DMS53 (cell line): ENCODE measurements at regions not wholly inside any gene's neighbourhood (a gene's known extent, or its start where the extent isn't known, plus 50 kb on each side); places are given as distances from the start of the nearest gene placed in this dataset.

Experiments
- DNase-seq: peaks from one replicate; lab custom pipeline; 2025; lab: John Stamatoyannopoulos, UW

GRCh38 chr20:10954137-10954840, 280.5 kb upstream of the JAG1 start:
- DNase-seq: peak; percentile 9

- DNase-seq: no peak
Observed at GRCh38 chr20:10954908-10955580, 281.2 kb upstream of the JAG1 start.

GRCh38 chr20:10958279-10958678, 284.5 kb upstream of the JAG1 start:
- DNase-seq: no peak

GRCh38 chr20:10960416-10960815, 286.6 kb upstream of the JAG1 start:
- DNase-seq: no peak

GRCh38 chr20:10961651-10962288, 288.0 kb upstream of the JAG1 start:
- peak; percentile 43 for DNase-seq

- DNase-seq: no peak
Observed at GRCh38 chr20:10962937-10963336, 289.1 kb upstream of the JAG1 start.

GRCh38 chr20:10963717-10964266, 290.0 kb upstream of the JAG1 start:
- DNase-seq: no peak

- no peak for DNase-seq
Observed at GRCh38 chr20:10965936-10966470, 292.2 kb upstream of the JAG1 start.

GRCh38 chr20:10970109-10970508, 296.3 kb upstream of the JAG1 start:
- peak; percentile 32 for DNase-seq

- no peak for DNase-seq
Observed at GRCh38 chr20:10971096-10971495, 297.3 kb upstream of the JAG1 start.

- DNase-seq: peak; percentile 4
Observed at GRCh38 chr20:10972219-10972860, 298.5 kb upstream of the JAG1 start.

GRCh38 chr20:10976051-10976450, 302.3 kb upstream of the JAG1 start:
- DNase-seq: no peak

GRCh38 chr20:10978019-10978702, 304.4 kb upstream of the JAG1 start:
- no peak for DNase-seq

GRCh38 chr20:10978713-10979112, 304.9 kb upstream of the JAG1 start:
- DNase-seq: no peak

GRCh38 chr20:10982692-10983091, 308.9 kb upstream of the JAG1 start:
- no peak for DNase-seq

GRCh38 chr20:10984294-10984693, 310.5 kb upstream of the JAG1 start:
- no peak for DNase-seq

GRCh38 chr20:10984913-10985312, 311.1 kb upstream of the JAG1 start:
- DNase-seq: peak; percentile 84

GRCh38 chr20:10985536-10985935, 311.7 kb upstream of the JAG1 start:
- peak; percentile 19 for DNase-seq

GRCh38 chr20:10986586-10986985, 312.8 kb upstream of the JAG1 start:
- DNase-seq: no peak

GRCh38 chr20:10987651-10988383, 314.0 kb upstream of the JAG1 start:
- no peak for DNase-seq
